ENCODE measurements at regions not wholly inside any gene's neighbourhood (a gene's known extent, or its start where the extent isn't known, plus 50 kb on each side); places are given as distances from the start of the nearest gene placed in this dataset.

DNA sequence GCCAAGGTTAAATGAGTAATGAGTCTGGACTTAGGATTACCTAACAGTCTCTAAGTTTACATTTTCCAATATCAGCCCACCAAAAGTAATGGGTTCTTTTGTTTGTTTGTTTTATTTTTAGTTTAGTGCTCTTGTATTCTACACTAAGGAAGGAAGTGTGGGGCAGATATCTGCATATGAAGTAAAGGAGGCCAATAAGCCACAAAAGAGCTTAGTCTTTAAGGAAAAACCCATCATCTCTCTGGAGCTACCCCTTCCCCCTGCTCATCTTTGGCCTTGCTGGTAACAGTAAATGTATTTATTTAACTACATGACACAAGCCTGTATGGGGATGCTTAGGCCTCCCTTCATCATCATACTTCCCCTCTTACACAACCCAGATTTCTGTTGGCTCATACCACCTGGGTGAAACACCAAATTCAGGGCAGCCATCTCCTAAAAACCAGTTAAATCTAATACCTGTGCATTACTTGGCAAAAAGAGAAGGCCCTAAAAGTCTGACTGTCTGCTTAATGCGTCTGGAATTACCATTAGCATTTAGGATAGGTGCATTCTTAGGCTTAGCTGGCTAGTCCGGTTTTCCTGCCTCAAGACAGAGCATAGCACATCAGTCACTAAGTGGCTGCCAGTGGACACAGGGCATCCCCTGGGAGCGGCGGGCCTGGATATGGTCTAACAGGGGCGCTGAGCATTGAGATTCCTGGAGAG lies 96.8 kb upstream of the ADGRL2 start:
- TF ChIP-seq EP300 (IDR thresholded peaks at IDR 0.05; ENCODE audit: borderline replicate concordance) (peak; percentile 47; the same call in 1 of the 2 replicates), YY1 (IDR thresholded peaks at IDR 0.05; ENCODE audit: low read depth) (no peak), TCF12 (IDR thresholded peaks at IDR 0.05; ENCODE audit: low read depth) (no peak), EGR1 (IDR thresholded peaks at IDR 0.05) (no peak), RAD21 (IDR thresholded peaks at IDR 0.05; ENCODE audit: low read depth) (no peak), ZBTB7A (IDR thresholded peaks at IDR 0.05; ENCODE audit: low read depth) (no peak)
- TF ChIP-seq, protein P1, sequence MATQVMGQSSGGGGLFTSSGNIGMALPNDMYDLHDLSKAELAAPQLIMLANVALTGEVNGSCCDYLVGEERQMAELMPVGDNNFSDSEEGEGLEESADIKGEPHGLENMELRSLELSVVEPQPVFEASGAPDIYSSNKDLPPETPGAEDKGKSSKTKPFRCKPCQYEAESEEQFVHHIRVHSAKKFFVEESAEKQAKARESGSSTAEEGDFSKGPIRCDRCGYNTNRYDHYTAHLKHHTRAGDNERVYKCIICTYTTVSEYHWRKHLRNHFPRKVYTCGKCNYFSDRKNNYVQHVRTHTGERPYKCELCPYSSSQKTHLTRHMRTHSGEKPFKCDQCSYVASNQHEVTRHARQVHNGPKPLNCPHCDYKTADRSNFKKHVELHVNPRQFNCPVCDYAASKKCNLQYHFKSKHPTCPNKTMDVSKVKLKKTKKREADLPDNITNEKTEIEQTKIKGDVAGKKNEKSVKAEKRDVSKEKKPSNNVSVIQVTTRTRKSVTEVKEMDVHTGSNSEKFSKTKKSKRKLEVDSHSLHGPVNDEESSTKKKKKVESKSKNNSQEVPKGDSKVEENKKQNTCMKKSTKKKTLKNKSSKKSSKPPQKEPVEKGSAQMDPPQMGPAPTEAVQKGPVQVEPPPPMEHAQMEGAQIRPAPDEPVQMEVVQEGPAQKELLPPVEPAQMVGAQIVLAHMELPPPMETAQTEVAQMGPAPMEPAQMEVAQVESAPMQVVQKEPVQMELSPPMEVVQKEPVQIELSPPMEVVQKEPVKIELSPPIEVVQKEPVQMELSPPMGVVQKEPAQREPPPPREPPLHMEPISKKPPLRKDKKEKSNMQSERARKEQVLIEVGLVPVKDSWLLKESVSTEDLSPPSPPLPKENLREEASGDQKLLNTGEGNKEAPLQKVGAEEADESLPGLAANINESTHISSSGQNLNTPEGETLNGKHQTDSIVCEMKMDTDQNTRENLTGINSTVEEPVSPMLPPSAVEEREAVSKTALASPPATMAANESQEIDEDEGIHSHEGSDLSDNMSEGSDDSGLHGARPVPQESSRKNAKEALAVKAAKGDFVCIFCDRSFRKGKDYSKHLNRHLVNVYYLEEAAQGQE (IDR thresholded peaks at IDR 0.05; ENCODE audit: low read depth): no peak
